ENCODE measurements at regions not wholly inside any gene's neighbourhood (a gene's known extent, or its start where the extent isn't known, plus 50 kb on each side); places are given as distances from the start of the nearest gene placed in this dataset.
A peak's percentile ranks its signal among the peaks of the same experiment; 100 is the strongest.

- H2AFZ ChIP-seq, result no peak overlapping the region
- TF ChIP-seq EZH2phosphoT487 (IDR thresholded peaks at IDR 0.05; ENCODE audit: low read depth, severe bottlenecking, unreplicated experiment) (no peak), EZH2 (IDR thresholded peaks at IDR 0.05; ENCODE audit: borderline replicate concordance) (no peak), CTCF (IDR thresholded peaks at IDR 0.05; ENCODE audit: poor library complexity) (no peak)
- no peaks in the 10 kb centered on the region for H3K4me1 ChIP-seq (ENCODE audit: insufficient read depth)
- H3K79me2 ChIP-seq, result no peaks in the 10 kb centered on the region
- H3K27ac ChIP-seq, result no peak overlapping the region
- no peak for DNase-seq (ENCODE audit: low spot score)
- no peaks in the 10 kb centered on the region for H3K36me3 ChIP-seq (replicated peaks; ENCODE audit: insufficient read depth, low read depth)
- H3K9me2 ChIP-seq (replicated peaks; ENCODE audit: insufficient read depth), result no peaks in the 10 kb centered on the region
- H3K4me2 ChIP-seq, result no peak overlapping the region
- no peak overlapping the region for H3K4me3 ChIP-seq
- H3K9me3 ChIP-seq (ENCODE audit: low read depth), result no peaks in the 10 kb centered on the region
- H3K27me3 ChIP-seq, result no peaks in the 10 kb centered on the region
- WGBS (ENCODE audit: low lambda C conversion rate, missing lambda C conversion rate), result 93% methylated on average over 1 of the region's 1 CpG
- no peaks in the 10 kb centered on the region for H4K20me1 ChIP-seq (ENCODE audit: insufficient read depth, poor library complexity, severe bottlenecking)
These were observed 454.6 kb upstream of the CD180 start for GRCh38 chr5:67651180-67651579.

- no peak overlapping the region for H2AFZ ChIP-seq
- no peaks in the 10 kb centered on the region for H3K27me3 ChIP-seq
These were observed 451.6 kb upstream of the CD180 start for GRCh38 chr5:67648201-67648671.

GRCh38 chr5:67647772-67648171, 451.2 kb upstream of the CD180 start:
- no peak overlapping the region for H2AFZ ChIP-seq
- no peaks in the 10 kb centered on the region for H3K79me2 ChIP-seq
- WGBS (ENCODE audit: low lambda C conversion rate, missing lambda C conversion rate), result 44% methylated on average over 2 of the region's 2 CpGs
- no peaks in the 10 kb centered on the region for H4K20me1 ChIP-seq (ENCODE audit: insufficient read depth, poor library complexity, severe bottlenecking)
- no peak overlapping the region for H3K27ac ChIP-seq
- no peaks in the 10 kb centered on the region for H3K36me3 ChIP-seq (replicated peaks; ENCODE audit: insufficient read depth, low read depth)
- H3K4me3 ChIP-seq, result no peak overlapping the region
- H3K4me2 ChIP-seq, result no peak overlapping the region
- H3K9me3 ChIP-seq (ENCODE audit: low read depth), result no peaks in the 10 kb centered on the region
- no peaks in the 10 kb centered on the region for H3K27me3 ChIP-seq
- no peak for DNase-seq (ENCODE audit: low spot score)
- H3K4me1 ChIP-seq (ENCODE audit: insufficient read depth), result no peaks in the 10 kb centered on the region
- H3K9me2 ChIP-seq (replicated peaks; ENCODE audit: insufficient read depth), result no peaks in the 10 kb centered on the region
- TF ChIP-seq EZH2 (IDR thresholded peaks at IDR 0.05; ENCODE audit: borderline replicate concordance), result no peak

More at GRCh38 chr5:67648201-67648671, 451.6 kb upstream of the CD180 start:
- Histone ChIP-seq H3K4me3 (no peak overlapping the region), H4K20me1 (ENCODE audit: insufficient read depth, poor library complexity, severe bottlenecking) (no peaks in the 10 kb centered on the region), H3K36me3 (replicated peaks; ENCODE audit: insufficient read depth, low read depth) (no peaks in the 10 kb centered on the region), H3K79me2 (no peaks in the 10 kb centered on the region), H3K4me1 (ENCODE audit: insufficient read depth) (no peaks in the 10 kb centered on the region), H3K27ac (peak overlapping the region; percentile 26), H3K4me2 (no peak overlapping the region), H3K9me3 (ENCODE audit: low read depth) (no peaks in the 10 kb centered on the region), H3K9me2 (replicated peaks; ENCODE audit: insufficient read depth) (no peaks in the 10 kb centered on the region)
- WGBS (ENCODE audit: low lambda C conversion rate, missing lambda C conversion rate), result 58% methylated on average over 6 of the region's 6 CpGs
- peak; percentile 51 for DNase-seq (ENCODE audit: low spot score)
- TF ChIP-seq EZH2 (IDR thresholded peaks at IDR 0.05; ENCODE audit: borderline replicate concordance), result no peak
- TF ChIP-seq CTCF (IDR thresholded peaks at IDR 0.05; ENCODE audit: poor library complexity), result no peak
- TF ChIP-seq EZH2phosphoT487 (IDR thresholded peaks at IDR 0.05; ENCODE audit: low read depth, severe bottlenecking, unreplicated experiment), result no peak

- TF ChIP-seq CTCF (IDR thresholded peaks at IDR 0.05; ENCODE audit: poor library complexity), result no peak
- TF ChIP-seq EZH2phosphoT487 (IDR thresholded peaks at IDR 0.05; ENCODE audit: low read depth, severe bottlenecking, unreplicated experiment), result no peak
- no peak for TF ChIP-seq EZH2 (IDR thresholded peaks at IDR 0.05; ENCODE audit: borderline replicate concordance)
- Histone ChIP-seq H3K9me3 (ENCODE audit: low read depth) (no peaks in the 10 kb centered on the region), H3K27ac (no peak overlapping the region), H3K27me3 (no peaks in the 10 kb centered on the region), H3K4me2 (no peak overlapping the region), H3K4me3 (no peak overlapping the region), H3K9me2 (replicated peaks; ENCODE audit: insufficient read depth) (no peaks in the 10 kb centered on the region), H3K79me2 (no peaks in the 10 kb centered on the region), H3K4me1 (ENCODE audit: insufficient read depth) (no peaks in the 10 kb centered on the region), H3K36me3 (replicated peaks; ENCODE audit: insufficient read depth, low read depth) (no peaks in the 10 kb centered on the region), H4K20me1 (ENCODE audit: insufficient read depth, poor library complexity, severe bottlenecking) (no peaks in the 10 kb centered on the region), H2AFZ (no peak overlapping the region)
- no peak for DNase-seq (ENCODE audit: low spot score)
- WGBS (ENCODE audit: low lambda C conversion rate, missing lambda C conversion rate), result 89% methylated on average over 3 of the region's 3 CpGs
These were observed 447.8 kb upstream of the CD180 start for GRCh38 chr5:67644221-67644920.

All from hepatocyte (in vitro differentiated cells).